Peyer's patch (tissue), 4 donors: ENCODE measurements at regions not wholly inside any gene's neighbourhood (a gene's known extent, or its start where the extent isn't known, plus 50 kb on each side); places are given as distances from the start of the nearest gene placed in this dataset.

ENCODE experiments used
- POLR2A ChIP-seq, 2 donors: fragments of 450-650 bp; IDR thresholded peaks; one replicate each; pipeline ENCODE4 v1.5.1; 2017; ENCODE audit warnings: antibody characterized with exemption in 2 of 2, mild to moderate bottlenecking in 2 of 2, moderate library complexity in 2 of 2
- TF ChIP-seq, protein P1 (sequence below), 6 experiments: fragments of 450-650 bp in 4 of 6; fragments of 200-600 bp in 2 of 6; sonication (generic) in 1 of 6; IDR thresholded peaks; one replicate each; pipeline ENCODE4 v1.5.1; 2017 to 2019; ENCODE audit warnings: antibody characterized with exemption in 6 of 6, mild to moderate bottlenecking in 3 of 6, moderate library complexity in 1 of 6

DNA sequence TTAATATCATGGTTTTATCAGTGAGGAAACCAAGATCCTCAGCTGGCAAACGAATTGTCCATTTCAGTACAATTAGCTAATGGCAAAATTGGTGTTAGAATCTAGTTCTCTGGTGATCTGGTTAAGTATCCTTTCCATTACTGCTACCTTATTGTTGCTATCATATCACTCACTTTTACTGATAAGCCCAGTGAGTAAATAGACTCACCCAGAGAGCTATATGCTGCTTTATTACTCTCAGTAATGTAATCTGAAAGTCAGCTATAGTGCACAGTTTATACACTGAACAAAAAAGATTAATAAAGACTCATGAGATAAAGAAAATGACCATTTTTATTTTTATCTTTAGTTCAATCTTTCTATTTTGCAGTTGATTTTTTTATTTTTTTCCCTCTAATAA is 95.0 kb downstream of the DMAC1 start:
- TF ChIP-seq, protein P1, sequence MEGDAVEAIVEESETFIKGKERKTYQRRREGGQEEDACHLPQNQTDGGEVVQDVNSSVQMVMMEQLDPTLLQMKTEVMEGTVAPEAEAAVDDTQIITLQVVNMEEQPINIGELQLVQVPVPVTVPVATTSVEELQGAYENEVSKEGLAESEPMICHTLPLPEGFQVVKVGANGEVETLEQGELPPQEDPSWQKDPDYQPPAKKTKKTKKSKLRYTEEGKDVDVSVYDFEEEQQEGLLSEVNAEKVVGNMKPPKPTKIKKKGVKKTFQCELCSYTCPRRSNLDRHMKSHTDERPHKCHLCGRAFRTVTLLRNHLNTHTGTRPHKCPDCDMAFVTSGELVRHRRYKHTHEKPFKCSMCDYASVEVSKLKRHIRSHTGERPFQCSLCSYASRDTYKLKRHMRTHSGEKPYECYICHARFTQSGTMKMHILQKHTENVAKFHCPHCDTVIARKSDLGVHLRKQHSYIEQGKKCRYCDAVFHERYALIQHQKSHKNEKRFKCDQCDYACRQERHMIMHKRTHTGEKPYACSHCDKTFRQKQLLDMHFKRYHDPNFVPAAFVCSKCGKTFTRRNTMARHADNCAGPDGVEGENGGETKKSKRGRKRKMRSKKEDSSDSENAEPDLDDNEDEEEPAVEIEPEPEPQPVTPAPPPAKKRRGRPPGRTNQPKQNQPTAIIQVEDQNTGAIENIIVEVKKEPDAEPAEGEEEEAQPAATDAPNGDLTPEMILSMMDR (IDR thresholded peaks at IDR 0.05), result no peak
- no peak for TF ChIP-seq POLR2A (IDR thresholded peaks at IDR 0.05)
